DMS153 treated with DMSO at 0.1 percent for 48 hours (cell line): ENCODE measurements at regions not wholly inside any gene's neighbourhood (a gene's known extent, or its start where the extent isn't known, plus 50 kb on each side); places are given as distances from the start of the nearest gene placed in this dataset.
A peak's percentile ranks its signal among the peaks of the same experiment; 100 is the strongest.

Experiments
- DNase-seq: peaks from one replicate; lab custom pipeline; 2025; ENCODE audit not compliant: unreplicated experiment; lab: John Stamatoyannopoulos, UW

- DNase-seq, result no peak
Measured at GRCh38 chr5:61650661-61651060, 318.6 kb downstream of the ZSWIM6 start.

- no peak for DNase-seq
Measured at GRCh38 chr5:61651195-61651594, 319.1 kb downstream of the ZSWIM6 start.

- no peak for DNase-seq
Measured at GRCh38 chr5:61652916-61653315, 320.9 kb downstream of the ZSWIM6 start.

GRCh38 chr5:61653807-61654580 lies 321.9 kb downstream of the ZSWIM6 start:
- no peak for DNase-seq

- no peak for DNase-seq
Measured at GRCh38 chr5:61654876-61655275, 322.8 kb downstream of the ZSWIM6 start.

- no peak for DNase-seq
Measured at GRCh38 chr5:61657010-61657409, 325.0 kb downstream of the ZSWIM6 start.

GRCh38 chr5:61657686-61658085 lies 325.6 kb downstream of the ZSWIM6 start:
- DNase-seq, result no peak

- DNase-seq, result peak; percentile 3
Measured at GRCh38 chr5:61658592-61659008, 326.5 kb downstream of the ZSWIM6 start.

GRCh38 chr5:61659221-61659696 lies 327.2 kb downstream of the ZSWIM6 start:
- DNase-seq, result no peak

GRCh38 chr5:61662670-61663069 lies 330.6 kb downstream of the ZSWIM6 start:
- DNase-seq, result no peak

GRCh38 chr5:61666064-61666621 lies 334.1 kb downstream of the ZSWIM6 start:
- no peak for DNase-seq

- DNase-seq, result no peak
Measured at GRCh38 chr5:61667525-61668218, 335.6 kb downstream of the ZSWIM6 start.

GRCh38 chr5:61669531-61669930 lies 337.5 kb downstream of the ZSWIM6 start:
- DNase-seq, result no peak

- no peak for DNase-seq
Measured at GRCh38 chr5:61670941-61671340, 338.9 kb downstream of the ZSWIM6 start.

- no peak for DNase-seq
Measured at GRCh38 chr5:61673007-61673735, 341.1 kb downstream of the ZSWIM6 start.

GRCh38 chr5:61674378-61674777 lies 342.3 kb downstream of the ZSWIM6 start:
- DNase-seq, result no peak

GRCh38 chr5:61675015-61675692 lies 343.1 kb downstream of the ZSWIM6 start:
- DNase-seq, result no peak

- DNase-seq, result no peak
Measured at GRCh38 chr5:61677220-61677619, 345.2 kb downstream of the ZSWIM6 start.

GRCh38 chr5:61678966-61679365 lies 346.9 kb downstream of the ZSWIM6 start:
- no peak for DNase-seq

- no peak for DNase-seq
Measured at GRCh38 chr5:61679562-61679961, 347.5 kb downstream of the ZSWIM6 start.

- no peak for DNase-seq
Measured at GRCh38 chr5:61680247-61680646, 348.2 kb downstream of the ZSWIM6 start.
